Hepatocyte (in vitro differentiated cells): ENCODE measurements at regions not wholly inside any gene's neighbourhood (a gene's known extent, or its start where the extent isn't known, plus 50 kb on each side); places are given as distances from the start of the nearest gene placed in this dataset.

Experiments used
- DNase-seq: peaks from one replicate; pipeline ENCODE4 v3.0.0-alpha.2; 2016; ENCODE audit warnings: low spot score
- H2AFZ ChIP-seq: fragments of 200-600 bp; sonication (generic); 2 replicates; pipeline ENCODE4 v1.6.0; 2016; ENCODE audit warnings: antibody characterized with exemption, mild to moderate bottlenecking
- H3K27ac ChIP-seq: fragments of 200-600 bp; sonication (generic); 2 replicates; pipeline ENCODE4 v1.5.1; 2016; ENCODE audit warnings: mild to moderate bottlenecking
- H3K27me3 ChIP-seq: fragments of 200-600 bp; sonication (generic); 2 replicates; pipeline ENCODE4 v1.6.1; 2016
- H3K36me3 ChIP-seq: fragments of 200-600 bp; sonication (generic); replicated peaks from 2 replicates; pipeline ENCODE4 v1.5.1; 2016; ENCODE audit warnings: low read depth; ENCODE audit not compliant: insufficient read depth
- H3K4me1 ChIP-seq: fragments of 200-600 bp; sonication (generic); 2 replicates; pipeline ENCODE4 v1.5.1; 2016; ENCODE audit warnings: mild to moderate bottlenecking, moderate library complexity; ENCODE audit not compliant: insufficient read depth
- H3K4me2 ChIP-seq: fragments of 200-600 bp; sonication (generic); 2 replicates; pipeline ENCODE4 v1.6.0; 2016
- H3K4me3 ChIP-seq: fragments of 200-600 bp; sonication (generic); 2 replicates; pipeline ENCODE4 v1.5.1; 2016; ENCODE audit warnings: mild to moderate bottlenecking
- H3K79me2 ChIP-seq: fragments of 200-600 bp; sonication (generic); 2 replicates; pipeline ENCODE4 v1.6.0; 2017; ENCODE audit warnings: mild to moderate bottlenecking
- H3K9me2 ChIP-seq: fragments of 200-600 bp; sonication (generic); replicated peaks from 2 replicates; pipeline ENCODE4 v1.6.0; 2017; ENCODE audit warnings: mild to moderate bottlenecking; ENCODE audit not compliant: insufficient read depth
- H3K9me3 ChIP-seq: fragments of 200-600 bp; sonication (generic); 2 replicates; pipeline ENCODE4 v1.5.1; 2016; ENCODE audit warnings: low read depth, mild to moderate bottlenecking
- H4K20me1 ChIP-seq: fragments of 200-600 bp; sonication (generic); 2 replicates; pipeline ENCODE4 v1.6.0; 2016; ENCODE audit warnings: mild to moderate bottlenecking; ENCODE audit not compliant: insufficient read depth, poor library complexity, severe bottlenecking
- CTCF ChIP-seq: fragments of 200-600 bp; sonication (generic); IDR thresholded peaks from 2 replicates; pipeline ENCODE4 v1.5.1; 2016; ENCODE audit warnings: antibody characterized with exemption, mild to moderate bottlenecking; ENCODE audit not compliant: poor library complexity
- EZH2 ChIP-seq: fragments of 200-600 bp; sonication (generic); IDR thresholded peaks from 2 replicates; pipeline ENCODE4 v1.6.1; 2016; ENCODE audit warnings: antibody characterized with exemption, mild to moderate bottlenecking, borderline replicate concordance
- EZH2phosphoT487 ChIP-seq: fragments of 200-600 bp; sonication (generic); IDR thresholded peaks from one replicate; pipeline ENCODE4 v1.6.1; 2018; ENCODE audit warnings: antibody characterized with exemption, mild to moderate bottlenecking, low read depth, moderate library complexity; ENCODE audit not compliant: unreplicated experiment, severe bottlenecking
- WGBS: methylation state at CpG from one replicate; pipeline ENCODE4 v1.1.6; 2016; ENCODE audit warnings: low lambda C conversion rate; ENCODE audit errors: missing lambda C conversion rate; 5-methylcytosine and 5-hydroxymethylcytosine counted together

GRCh38 chr11:39374963-39375698, 2084.3 kb downstream of the LRRC4C start:
- Histone ChIP-seq H3K4me2 (no peak overlapping the region), H3K36me3 (no peaks in the 10 kb centered on the region), H3K79me2 (no peaks in the 10 kb centered on the region), H3K9me2 (no peaks in the 10 kb centered on the region), H3K27ac (no peak overlapping the region), H3K4me3 (no peak overlapping the region), H3K9me3 (no peaks in the 10 kb centered on the region), H3K4me1 (no peaks in the 10 kb centered on the region), H4K20me1 (no peaks in the 10 kb centered on the region), H2AFZ (no peak overlapping the region), H3K27me3 (no peaks in the 10 kb centered on the region)
- TF ChIP-seq CTCF: peak; percentile 74
- TF ChIP-seq EZH2phosphoT487: no peak
- no peak for TF ChIP-seq EZH2
- peak; percentile 58 for DNase-seq
- WGBS: 68% methylated on average over 8 of the region's 8 CpGs

- no peaks in the 10 kb centered on the region for H3K27me3 ChIP-seq
- no peaks in the 10 kb centered on the region for H3K79me2 ChIP-seq
- 73% methylated on average over 3 of the region's 3 CpGs for WGBS
- no peak overlapping the region for H2AFZ ChIP-seq
- H3K27ac ChIP-seq: no peak overlapping the region
- no peaks in the 10 kb centered on the region for H4K20me1 ChIP-seq
- no peaks in the 10 kb centered on the region for H3K36me3 ChIP-seq
- DNase-seq: no peak
- H3K4me1 ChIP-seq: no peaks in the 10 kb centered on the region
- no peak overlapping the region for H3K4me3 ChIP-seq
- TF ChIP-seq CTCF: no peak
- no peak for TF ChIP-seq EZH2
- no peak for TF ChIP-seq EZH2phosphoT487
- no peaks in the 10 kb centered on the region for H3K9me2 ChIP-seq
- H3K4me2 ChIP-seq: no peak overlapping the region
- H3K9me3 ChIP-seq: no peaks in the 10 kb centered on the region
Measured at GRCh38 chr11:39367534-39367933, 2091.9 kb downstream of the LRRC4C start.

GRCh38 chr11:39365809-39366436, 2093.5 kb downstream of the LRRC4C start:
- H3K9me3 ChIP-seq: no peaks in the 10 kb centered on the region
- H3K4me3 ChIP-seq: no peak overlapping the region
- 90% methylated on average over 2 of the region's 2 CpGs for WGBS
- H2AFZ ChIP-seq: no peak overlapping the region
- H3K27ac ChIP-seq: no peak overlapping the region
- TF ChIP-seq CTCF (peak; percentile 55), EZH2phosphoT487 (no peak), EZH2 (no peak)
- no peaks in the 10 kb centered on the region for H3K27me3 ChIP-seq
- H3K9me2 ChIP-seq: no peaks in the 10 kb centered on the region
- no peak overlapping the region for H3K4me2 ChIP-seq
- no peaks in the 10 kb centered on the region for H3K4me1 ChIP-seq
- H3K79me2 ChIP-seq: no peaks in the 10 kb centered on the region
- peak; percentile 59 for DNase-seq
- no peaks in the 10 kb centered on the region for H4K20me1 ChIP-seq
- H3K36me3 ChIP-seq: no peaks in the 10 kb centered on the region
